Liver (tissue), 8 donors: ENCODE measurements at regions not wholly inside any gene's neighbourhood (a gene's known extent, or its start where the extent isn't known, plus 50 kb on each side); places are given as distances from the start of the nearest gene placed in this dataset.

Experiments
- DNase-seq: peaks from one replicate; pipeline ENCODE4 v3.0.0-alpha.2; 2017; ENCODE audit warnings: low spot score
- H3K27ac ChIP-seq, 2 donors: one replicate each; pipeline ENCODE4 v1.7.0; 2013; ENCODE audit warnings: inconsistent platforms in 2 of 2, low read length in 2 of 2, control low read depth in 1 of 2, low read depth in 1 of 2, mild to moderate bottlenecking in 1 of 2
- H3K27me3 ChIP-seq, 4 donors: one replicate each; pipeline versions ENCODE4 v1.6.1 to v1.7.0; 2013; ENCODE audit warnings: low read length in 3 of 4, inconsistent platforms in 1 of 4, mild to moderate bottlenecking in 1 of 4, moderate library complexity in 1 of 4; ENCODE audit not compliant: control insufficient read depth in 4 of 4, insufficient read depth in 4 of 4
- H3K36me3 ChIP-seq, 4 donors: one replicate each; pipeline versions ENCODE4 v1.6.1 to v1.7.0; 2013; ENCODE audit warnings: low read length in 3 of 4, mild to moderate bottlenecking in 3 of 4, low read depth in 1 of 4, moderate library complexity in 1 of 4; ENCODE audit not compliant: control insufficient read depth in 4 of 4, insufficient read depth in 3 of 4
- H3K4me1 ChIP-seq, 4 donors: one replicate each; pipeline versions ENCODE4 v1.6.1 to v1.7.0; 2013; ENCODE audit warnings: low read length in 3 of 4, mild to moderate bottlenecking in 3 of 4, moderate library complexity in 1 of 4; ENCODE audit not compliant: control insufficient read depth in 4 of 4, insufficient read depth in 4 of 4
- H3K4me3 ChIP-seq, 3 donors: one replicate each; pipeline versions ENCODE4 v1.6.1 to v1.7.0; 2013; ENCODE audit warnings: low read length in 3 of 3, control low read depth in 1 of 3, low read depth in 1 of 3, mild to moderate bottlenecking in 1 of 3
- H3K9ac ChIP-seq, 2 donors: one replicate each; pipeline ENCODE4 v1.7.0; 2013; ENCODE audit warnings: low read length in 2 of 2, mild to moderate bottlenecking in 2 of 2, moderate library complexity in 2 of 2, control low read depth in 1 of 2, low read depth in 1 of 2
- H3K9me3 ChIP-seq, 4 donors: one replicate each; pipeline versions ENCODE4 v1.6.1 to v1.7.0; 2013; ENCODE audit warnings: low read length in 3 of 4; ENCODE audit not compliant: control insufficient read depth in 4 of 4
- FOXA1 ChIP-seq: IDR thresholded peaks from 2 replicates; pipeline ENCODE4 v1.6.1; 2016; ENCODE audit warnings: antibody characterized with exemption
- FOXA2 ChIP-seq: IDR thresholded peaks from 2 replicates; pipeline ENCODE4 v1.6.1; 2016; ENCODE audit warnings: antibody characterized with exemption
- GABPA ChIP-seq, 2 donors: IDR thresholded peaks in 1 of 2; conservative IDR thresholded peaks in 1 of 2; 2 replicates each; pipeline ENCODE4 v1.6.1; 2016; ENCODE audit warnings: antibody characterized with exemption in 2 of 2, mild to moderate bottlenecking in 1 of 2, moderate library complexity in 1 of 2
- HNF4A ChIP-seq, 2 donors: conservative IDR thresholded peaks; 2 replicates each; pipeline ENCODE4 v1.6.1; 2016; ENCODE audit warnings: antibody characterized with exemption in 2 of 2, mild to moderate bottlenecking in 2 of 2
- HNF4G ChIP-seq: IDR thresholded peaks from 2 replicates; pipeline ENCODE4 v1.6.1; 2016; ENCODE audit warnings: antibody characterized with exemption
- JUND ChIP-seq, 2 donors: IDR thresholded peaks; 2 replicates each; pipeline ENCODE4 v1.6.1; 2016; ENCODE audit warnings: antibody characterized with exemption in 2 of 2
- NR2F2 ChIP-seq: IDR thresholded peaks from 2 replicates; pipeline ENCODE4 v1.6.1; 2016; ENCODE audit warnings: antibody characterized with exemption
- RAD21 ChIP-seq, 2 donors: IDR thresholded peaks; 2 replicates each; pipeline ENCODE4 v1.6.1; 2016; ENCODE audit warnings: antibody characterized with exemption in 2 of 2, mild to moderate bottlenecking in 2 of 2
- RXRA ChIP-seq, 2 donors: IDR thresholded peaks; 2 replicates each; pipeline ENCODE4 v1.6.1; 2017 to 2018; ENCODE audit warnings: antibody characterized with exemption in 2 of 2, mild to moderate bottlenecking in 1 of 2
- TAF1 ChIP-seq: conservative IDR thresholded peaks from 2 replicates; pipeline ENCODE4 v1.6.1; 2016; ENCODE audit warnings: antibody characterized with exemption, mild to moderate bottlenecking
- YY1 ChIP-seq: IDR thresholded peaks from 2 replicates; pipeline ENCODE4 v1.6.1; 2016; ENCODE audit warnings: antibody characterized with exemption, mild to moderate bottlenecking
- WGBS: extraction: QIAGEN DNeasy Blood & Tissue Kit; methylation state at CpG from one replicate; pipeline ENCODE4 v1.1.7; 2013; 5-methylcytosine and 5-hydroxymethylcytosine counted together
- TF ChIP-seq, protein P1 (sequence below): IDR thresholded peaks from 2 replicates; pipeline ENCODE4 v1.6.1; 2016; ENCODE audit warnings: antibody characterized with exemption
- TF ChIP-seq, protein P2 (sequence below): fragments of 150-350 bp; IDR thresholded peaks from 2 replicates; pipeline ENCODE4 v1.5.1; 2017; ENCODE audit warnings: improper control_type of control experiment, low read depth, low read length; ENCODE audit not compliant: missing input control
- TF ChIP-seq, protein P3 (sequence below): IDR thresholded peaks from 2 replicates; pipeline ENCODE4 v1.6.1; 2016; ENCODE audit warnings: antibody characterized with exemption
- TF ChIP-seq, protein P4 (sequence below): IDR thresholded peaks from 2 replicates; pipeline ENCODE4 v1.6.1; 2016; ENCODE audit warnings: antibody characterized with exemption
- TF ChIP-seq, protein P5 (sequence below): IDR thresholded peaks from 2 replicates; pipeline ENCODE4 v1.6.1; 2016; ENCODE audit warnings: antibody characterized with exemption, mild to moderate bottlenecking
- donor health status: healthy.
- donor health status: healthy.
- donor health status: healthy.
- donor health status: healthy.
- donor health status: healthy.

DNA sequence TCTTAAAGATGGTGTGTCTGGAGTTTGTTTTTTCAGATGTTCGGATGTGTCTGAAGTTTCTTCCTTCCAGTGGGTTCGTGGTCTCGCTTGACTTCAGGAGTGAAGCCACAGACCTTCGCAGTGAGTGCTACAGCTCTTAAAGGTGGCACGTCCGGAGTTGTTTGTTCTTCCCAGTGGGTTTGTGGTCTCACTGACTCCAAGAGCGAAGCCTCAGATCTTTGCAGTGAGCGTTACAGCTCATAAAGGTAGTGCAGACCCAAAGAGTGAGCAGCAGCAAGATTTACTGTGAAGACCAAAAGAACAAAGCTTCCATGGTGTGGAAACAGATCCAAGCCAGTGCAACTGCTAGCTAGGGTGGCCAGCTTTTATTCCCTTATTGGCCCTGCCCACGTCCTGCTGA, 1430.4 kb upstream of the B3GALT2 start:
- Histone ChIP-seq H3K9ac (no peak overlapping the region), H3K27ac (no peak overlapping the region), H3K9me3 (peaks cover 0 to 6% (median 0%) of the 10 kb centered on the region in 4 donors), H3K4me1 (no peaks in the 10 kb centered on the region), H3K4me3 (no peak overlapping the region), H3K36me3 (no peaks in the 10 kb centered on the region), H3K27me3 (no peaks in the 10 kb centered on the region)
- no peak for DNase-seq
- TF ChIP-seq YY1 = no peak
- TF ChIP-seq TAF1 = no peak
- no peak for TF ChIP-seq RAD21 (IDR thresholded peaks at IDR 0.05)
- TF ChIP-seq, protein P1, sequence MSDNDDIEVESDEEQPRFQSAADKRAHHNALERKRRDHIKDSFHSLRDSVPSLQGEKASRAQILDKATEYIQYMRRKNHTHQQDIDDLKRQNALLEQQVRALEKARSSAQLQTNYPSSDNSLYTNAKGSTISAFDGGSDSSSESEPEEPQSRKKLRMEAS = no peak
- TF ChIP-seq, protein P2, sequence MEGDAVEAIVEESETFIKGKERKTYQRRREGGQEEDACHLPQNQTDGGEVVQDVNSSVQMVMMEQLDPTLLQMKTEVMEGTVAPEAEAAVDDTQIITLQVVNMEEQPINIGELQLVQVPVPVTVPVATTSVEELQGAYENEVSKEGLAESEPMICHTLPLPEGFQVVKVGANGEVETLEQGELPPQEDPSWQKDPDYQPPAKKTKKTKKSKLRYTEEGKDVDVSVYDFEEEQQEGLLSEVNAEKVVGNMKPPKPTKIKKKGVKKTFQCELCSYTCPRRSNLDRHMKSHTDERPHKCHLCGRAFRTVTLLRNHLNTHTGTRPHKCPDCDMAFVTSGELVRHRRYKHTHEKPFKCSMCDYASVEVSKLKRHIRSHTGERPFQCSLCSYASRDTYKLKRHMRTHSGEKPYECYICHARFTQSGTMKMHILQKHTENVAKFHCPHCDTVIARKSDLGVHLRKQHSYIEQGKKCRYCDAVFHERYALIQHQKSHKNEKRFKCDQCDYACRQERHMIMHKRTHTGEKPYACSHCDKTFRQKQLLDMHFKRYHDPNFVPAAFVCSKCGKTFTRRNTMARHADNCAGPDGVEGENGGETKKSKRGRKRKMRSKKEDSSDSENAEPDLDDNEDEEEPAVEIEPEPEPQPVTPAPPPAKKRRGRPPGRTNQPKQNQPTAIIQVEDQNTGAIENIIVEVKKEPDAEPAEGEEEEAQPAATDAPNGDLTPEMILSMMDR = no peak
- no peak for TF ChIP-seq RXRA (IDR thresholded peaks at IDR 0.05)
- no peak for TF ChIP-seq JUND (IDR thresholded peaks at IDR 0.05)
- TF ChIP-seq, protein P3, sequence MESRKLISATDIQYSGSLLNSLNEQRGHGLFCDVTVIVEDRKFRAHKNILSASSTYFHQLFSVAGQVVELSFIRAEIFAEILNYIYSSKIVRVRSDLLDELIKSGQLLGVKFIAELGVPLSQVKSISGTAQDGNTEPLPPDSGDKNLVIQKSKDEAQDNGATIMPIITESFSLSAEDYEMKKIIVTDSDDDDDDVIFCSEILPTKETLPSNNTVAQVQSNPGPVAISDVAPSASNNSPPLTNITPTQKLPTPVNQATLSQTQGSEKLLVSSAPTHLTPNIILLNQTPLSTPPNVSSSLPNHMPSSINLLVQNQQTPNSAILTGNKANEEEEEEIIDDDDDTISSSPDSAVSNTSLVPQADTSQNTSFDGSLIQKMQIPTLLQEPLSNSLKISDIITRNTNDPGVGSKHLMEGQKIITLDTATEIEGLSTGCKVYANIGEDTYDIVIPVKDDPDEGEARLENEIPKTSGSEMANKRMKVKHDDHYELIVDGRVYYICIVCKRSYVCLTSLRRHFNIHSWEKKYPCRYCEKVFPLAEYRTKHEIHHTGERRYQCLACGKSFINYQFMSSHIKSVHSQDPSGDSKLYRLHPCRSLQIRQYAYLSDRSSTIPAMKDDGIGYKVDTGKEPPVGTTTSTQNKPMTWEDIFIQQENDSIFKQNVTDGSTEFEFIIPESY = no peak
- no peak for TF ChIP-seq HNF4G
- TF ChIP-seq NR2F2 = no peak
- TF ChIP-seq, protein P4, sequence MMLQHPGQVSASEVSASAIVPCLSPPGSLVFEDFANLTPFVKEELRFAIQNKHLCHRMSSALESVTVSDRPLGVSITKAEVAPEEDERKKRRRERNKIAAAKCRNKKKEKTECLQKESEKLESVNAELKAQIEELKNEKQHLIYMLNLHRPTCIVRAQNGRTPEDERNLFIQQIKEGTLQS = no peak
- TF ChIP-seq GABPA (IDR thresholded peaks at IDR 0.05 in 1 of 2, conservative IDR thresholded peaks at IDR 0.05 in 1 of 2) = no peak
- TF ChIP-seq, protein P5, sequence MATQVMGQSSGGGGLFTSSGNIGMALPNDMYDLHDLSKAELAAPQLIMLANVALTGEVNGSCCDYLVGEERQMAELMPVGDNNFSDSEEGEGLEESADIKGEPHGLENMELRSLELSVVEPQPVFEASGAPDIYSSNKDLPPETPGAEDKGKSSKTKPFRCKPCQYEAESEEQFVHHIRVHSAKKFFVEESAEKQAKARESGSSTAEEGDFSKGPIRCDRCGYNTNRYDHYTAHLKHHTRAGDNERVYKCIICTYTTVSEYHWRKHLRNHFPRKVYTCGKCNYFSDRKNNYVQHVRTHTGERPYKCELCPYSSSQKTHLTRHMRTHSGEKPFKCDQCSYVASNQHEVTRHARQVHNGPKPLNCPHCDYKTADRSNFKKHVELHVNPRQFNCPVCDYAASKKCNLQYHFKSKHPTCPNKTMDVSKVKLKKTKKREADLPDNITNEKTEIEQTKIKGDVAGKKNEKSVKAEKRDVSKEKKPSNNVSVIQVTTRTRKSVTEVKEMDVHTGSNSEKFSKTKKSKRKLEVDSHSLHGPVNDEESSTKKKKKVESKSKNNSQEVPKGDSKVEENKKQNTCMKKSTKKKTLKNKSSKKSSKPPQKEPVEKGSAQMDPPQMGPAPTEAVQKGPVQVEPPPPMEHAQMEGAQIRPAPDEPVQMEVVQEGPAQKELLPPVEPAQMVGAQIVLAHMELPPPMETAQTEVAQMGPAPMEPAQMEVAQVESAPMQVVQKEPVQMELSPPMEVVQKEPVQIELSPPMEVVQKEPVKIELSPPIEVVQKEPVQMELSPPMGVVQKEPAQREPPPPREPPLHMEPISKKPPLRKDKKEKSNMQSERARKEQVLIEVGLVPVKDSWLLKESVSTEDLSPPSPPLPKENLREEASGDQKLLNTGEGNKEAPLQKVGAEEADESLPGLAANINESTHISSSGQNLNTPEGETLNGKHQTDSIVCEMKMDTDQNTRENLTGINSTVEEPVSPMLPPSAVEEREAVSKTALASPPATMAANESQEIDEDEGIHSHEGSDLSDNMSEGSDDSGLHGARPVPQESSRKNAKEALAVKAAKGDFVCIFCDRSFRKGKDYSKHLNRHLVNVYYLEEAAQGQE = no peak
- TF ChIP-seq FOXA2 = no peak
- no peak for TF ChIP-seq FOXA1
- TF ChIP-seq HNF4A (conservative IDR thresholded peaks at IDR 0.05) = no peak
- WGBS = 81% methylated on average over 9 of the region's 9 CpGs

DNA sequence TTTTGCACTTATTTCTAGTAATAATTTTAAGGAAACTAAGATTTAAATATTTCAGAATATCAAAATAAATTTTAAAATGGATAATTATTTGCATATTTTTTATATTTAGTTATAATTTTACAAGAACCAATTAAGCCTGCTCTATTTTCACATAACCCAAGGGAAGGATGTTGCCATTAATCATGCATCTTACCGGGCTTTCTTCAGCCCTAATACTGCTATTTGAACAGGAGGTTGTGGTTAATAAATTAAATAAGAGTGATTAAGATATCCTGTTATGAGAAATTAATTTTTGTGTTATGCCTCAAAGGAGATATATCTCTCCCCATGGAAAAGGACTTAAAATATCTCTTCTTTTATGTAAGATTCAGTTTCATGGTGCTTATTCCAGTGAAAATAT, 1415.8 kb upstream of the B3GALT2 start:
- no peak for TF ChIP-seq FOXA1
- no peak for TF ChIP-seq RAD21 (IDR thresholded peaks at IDR 0.05)
- TF ChIP-seq, protein P4 = no peak
- TF ChIP-seq, protein P1 = no peak
- no peak for TF ChIP-seq FOXA2
- TF ChIP-seq, protein P2 = no peak
- 75% methylated on average over 1 of the region's 1 CpG for WGBS
- H3K4me1 ChIP-seq = no peaks in the 10 kb centered on the region

More for the DNA sequence above, 1415.8 kb upstream of the B3GALT2 start:
- Histone ChIP-seq H3K9me3 (no peaks in the 10 kb centered on the region), H3K4me3 (no peak overlapping the region), H3K27me3 (no peaks in the 10 kb centered on the region), H3K9ac (no peak overlapping the region), H3K27ac (no peak overlapping the region), H3K36me3 (no peaks in the 10 kb centered on the region)
- no peak for DNase-seq
